ENCODE measurements at regions not wholly inside any gene's neighbourhood (a gene's known extent, or its start where the extent isn't known, plus 50 kb on each side); places are given as distances from the start of the nearest gene placed in this dataset.

GRCh38 chrX:39245024-39245423 lies 443.8 kb downstream of the MID1IP1 start:
- 50 to 53% methylated on average over 2 of the region's 2 CpGs for WGBS, 2 donors (ENCODE audit: low coverage in 1 of 2)
- H3K4me1 ChIP-seq: no peaks in the 10 kb centered on the region
- DNase-seq: no peak
- H3K4me3 ChIP-seq: no peak overlapping the region
- H3K27me3 ChIP-seq: no peaks in the 10 kb centered on the region
- no peaks in the 10 kb centered on the region for H3K9me3 ChIP-seq
- H3K27ac ChIP-seq: no peak overlapping the region
- no peak for TF ChIP-seq EP300 (IDR thresholded peaks at IDR 0.05; ENCODE audit: low read depth)
- TF ChIP-seq POLR2AphosphoS5 (IDR thresholded peaks at IDR 0.05): no peak
- TF ChIP-seq POLR2A (IDR thresholded peaks at IDR 0.05): no peak
- no peak for TF ChIP-seq CTCF (IDR thresholded peaks at IDR 0.05)
- H3K36me3 ChIP-seq: no peaks in the 10 kb centered on the region
- intact Hi-C loops (cut with DNase I; ENCODE audit: low total_unique reads) (no loop called here), in situ Hi-C loops (cut with MboI; ENCODE audit: low pct_ligation_motif_present in 1 of 4, low pct_unique_long_range_greater_than_20kb in 1 of 4, low sequenced_read_pairs in 3 of 4) (no loop called here)

GRCh38 chrX:39247536-39247935 lies 446.3 kb downstream of the MID1IP1 start:
- no peak for DNase-seq

GRCh38 chrX:39248330-39248729 lies 447.1 kb downstream of the MID1IP1 start:
- TF ChIP-seq POLR2A (IDR thresholded peaks at IDR 0.05) (no peak), EP300 (IDR thresholded peaks at IDR 0.05; ENCODE audit: low read depth) (no peak), POLR2AphosphoS5 (IDR thresholded peaks at IDR 0.05) (no peak), CTCF (IDR thresholded peaks at IDR 0.05) (no peak)
- H3K4me1 ChIP-seq: no peaks in the 10 kb centered on the region
- in situ Hi-C loops (cut with MboI; ENCODE audit: low pct_ligation_motif_present in 1 of 4, low pct_unique_long_range_greater_than_20kb in 1 of 4, low sequenced_read_pairs in 3 of 4): no loop called here
- no peak overlapping the region for H3K27ac ChIP-seq
- WGBS, 2 donors (ENCODE audit: low coverage in 1 of 2): 55% methylated on average over 3 of the region's 3 CpGs; no CpG with 5 or more reads in 1 of the 2 donors
- no peak overlapping the region for H3K4me3 ChIP-seq
- DNase-seq: no peak
- no peaks in the 10 kb centered on the region for H3K36me3 ChIP-seq
- no peaks in the 10 kb centered on the region for H3K27me3 ChIP-seq
- intact Hi-C loops (cut with DNase I; ENCODE audit: low total_unique reads): no loop called here
- no peaks in the 10 kb centered on the region for H3K9me3 ChIP-seq

More at GRCh38 chrX:39247536-39247935, 446.3 kb downstream of the MID1IP1 start:
- 74 to 77% methylated on average over 4 to 5 of the region's 5 CpGs for WGBS, 2 donors (ENCODE audit: low coverage in 1 of 2)
- Histone ChIP-seq H3K4me1 (no peaks in the 10 kb centered on the region), H3K9me3 (no peaks in the 10 kb centered on the region), H3K27me3 (no peaks in the 10 kb centered on the region), H3K4me3 (no peak overlapping the region), H3K27ac (no peak overlapping the region), H3K36me3 (no peaks in the 10 kb centered on the region)
- intact Hi-C loops (cut with DNase I; ENCODE audit: low total_unique reads): no loop called here
- in situ Hi-C loops (cut with MboI; ENCODE audit: low pct_ligation_motif_present in 1 of 4, low pct_unique_long_range_greater_than_20kb in 1 of 4, low sequenced_read_pairs in 3 of 4): no loop called here
- TF ChIP-seq POLR2AphosphoS5 (IDR thresholded peaks at IDR 0.05) (no peak), EP300 (IDR thresholded peaks at IDR 0.05; ENCODE audit: low read depth) (no peak), CTCF (IDR thresholded peaks at IDR 0.05) (no peak), POLR2A (IDR thresholded peaks at IDR 0.05) (no peak)

GRCh38 chrX:39249999-39250398 lies 448.7 kb downstream of the MID1IP1 start:
- intact Hi-C loops (cut with DNase I; ENCODE audit: low total_unique reads): no loop called here
- no peak for TF ChIP-seq EP300 (IDR thresholded peaks at IDR 0.05; ENCODE audit: low read depth)
- no peak for TF ChIP-seq POLR2A (IDR thresholded peaks at IDR 0.05)
- no peak for TF ChIP-seq POLR2AphosphoS5 (IDR thresholded peaks at IDR 0.05)
- TF ChIP-seq CTCF (IDR thresholded peaks at IDR 0.05): no peak

More at GRCh38 chrX:39249999-39250398, 448.7 kb downstream of the MID1IP1 start:
- no peak for DNase-seq
- H3K27ac ChIP-seq: no peak overlapping the region
- H3K4me3 ChIP-seq: no peak overlapping the region
- no peaks in the 10 kb centered on the region for H3K9me3 ChIP-seq
- in situ Hi-C loops (cut with MboI; ENCODE audit: low pct_ligation_motif_present in 1 of 4, low pct_unique_long_range_greater_than_20kb in 1 of 4, low sequenced_read_pairs in 3 of 4): no loop called here
- no peaks in the 10 kb centered on the region for H3K27me3 ChIP-seq
- H3K36me3 ChIP-seq: no peaks in the 10 kb centered on the region
- no peaks in the 10 kb centered on the region for H3K4me1 ChIP-seq

Measured in transverse colon (tissue), 4 donors.